NB4 (cell line): ENCODE measurements at regions not wholly inside any gene's neighbourhood (a gene's known extent, or its start where the extent isn't known, plus 50 kb on each side); places are given as distances from the start of the nearest gene placed in this dataset.

ENCODE experiments used
- MYC ChIP-seq: IDR thresholded peaks from 2 replicates; pipeline ENCODE4 v1.6.1; 2011; ENCODE audit warnings: low read depth, low read length
- POLR2A ChIP-seq: IDR thresholded peaks from 2 replicates; pipeline ENCODE4 v1.6.1; 2011; ENCODE audit warnings: mild to moderate bottlenecking; ENCODE audit not compliant: insufficient read length; ENCODE audit errors: extremely low read depth
- TF ChIP-seq, protein P1 (sequence below): IDR thresholded peaks from one replicate; pipeline ENCODE4 v1.5.1; 2012; ENCODE audit warnings: low read depth, low read length

GRCh38 chr2:142425551-142425950, 294.7 kb upstream of the LRP1B start:
- TF ChIP-seq, protein P1, sequence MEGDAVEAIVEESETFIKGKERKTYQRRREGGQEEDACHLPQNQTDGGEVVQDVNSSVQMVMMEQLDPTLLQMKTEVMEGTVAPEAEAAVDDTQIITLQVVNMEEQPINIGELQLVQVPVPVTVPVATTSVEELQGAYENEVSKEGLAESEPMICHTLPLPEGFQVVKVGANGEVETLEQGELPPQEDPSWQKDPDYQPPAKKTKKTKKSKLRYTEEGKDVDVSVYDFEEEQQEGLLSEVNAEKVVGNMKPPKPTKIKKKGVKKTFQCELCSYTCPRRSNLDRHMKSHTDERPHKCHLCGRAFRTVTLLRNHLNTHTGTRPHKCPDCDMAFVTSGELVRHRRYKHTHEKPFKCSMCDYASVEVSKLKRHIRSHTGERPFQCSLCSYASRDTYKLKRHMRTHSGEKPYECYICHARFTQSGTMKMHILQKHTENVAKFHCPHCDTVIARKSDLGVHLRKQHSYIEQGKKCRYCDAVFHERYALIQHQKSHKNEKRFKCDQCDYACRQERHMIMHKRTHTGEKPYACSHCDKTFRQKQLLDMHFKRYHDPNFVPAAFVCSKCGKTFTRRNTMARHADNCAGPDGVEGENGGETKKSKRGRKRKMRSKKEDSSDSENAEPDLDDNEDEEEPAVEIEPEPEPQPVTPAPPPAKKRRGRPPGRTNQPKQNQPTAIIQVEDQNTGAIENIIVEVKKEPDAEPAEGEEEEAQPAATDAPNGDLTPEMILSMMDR, result no peak
- TF ChIP-seq POLR2A (no peak), MYC (no peak)
